SKM-1 treated with dmso at 0.1 percent for 144 hours (cell line): ENCODE measurements at regions not wholly inside any gene's neighbourhood (a gene's known extent, or its start where the extent isn't known, plus 50 kb on each side); places are given as distances from the start of the nearest gene placed in this dataset.

Experiments used
- DNase-seq: peaks from one replicate; lab custom pipeline; 2025; ENCODE audit not compliant: unreplicated experiment; lab: John Stamatoyannopoulos, UW

- DNase-seq, result no peak
These were observed 287.6 kb upstream of the PWP1 start for GRCh38 chr12:107397890-107398500.

- no peak for DNase-seq
These were observed 286.6 kb upstream of the PWP1 start for GRCh38 chr12:107399046-107399445.

- peak; percentile 2 for DNase-seq
These were observed 284.7 kb upstream of the PWP1 start for GRCh38 chr12:107400686-107401447.

- peak; percentile 2 for DNase-seq
These were observed 283.3 kb upstream of the PWP1 start for GRCh38 chr12:107402041-107403022.

GRCh38 chr12:107404981-107405380 is 280.6 kb upstream of the PWP1 start:
- no peak for DNase-seq

GRCh38 chr12:107405436-107405835 is 280.2 kb upstream of the PWP1 start:
- DNase-seq, result no peak

- no peak for DNase-seq
These were observed 278.7 kb upstream of the PWP1 start for GRCh38 chr12:107406932-107407331.

GRCh38 chr12:107411792-107412535 is 273.6 kb upstream of the PWP1 start:
- no peak for DNase-seq

GRCh38 chr12:107415071-107415470 is 270.5 kb upstream of the PWP1 start:
- DNase-seq, result no peak

GRCh38 chr12:107415834-107416233 is 269.8 kb upstream of the PWP1 start:
- no peak for DNase-seq

- DNase-seq, result no peak
These were observed 268.6 kb upstream of the PWP1 start for GRCh38 chr12:107417004-107417403.

GRCh38 chr12:107418981-107419380 is 266.6 kb upstream of the PWP1 start:
- no peak for DNase-seq

- no peak for DNase-seq
These were observed 262.1 kb upstream of the PWP1 start for GRCh38 chr12:107423531-107423930.

- no peak for DNase-seq
These were observed 256.4 kb upstream of the PWP1 start for GRCh38 chr12:107429006-107429705.

- DNase-seq, result no peak
These were observed 253.7 kb upstream of the PWP1 start for GRCh38 chr12:107431942-107432341.

GRCh38 chr12:107435072-107435471 is 250.5 kb upstream of the PWP1 start:
- DNase-seq, result no peak

- no peak for DNase-seq
These were observed 250.1 kb upstream of the PWP1 start for GRCh38 chr12:107435520-107435919.

- no peak for DNase-seq
These were observed 249.2 kb upstream of the PWP1 start for GRCh38 chr12:107436376-107436775.

- no peak for DNase-seq
These were observed 248.8 kb upstream of the PWP1 start for GRCh38 chr12:107436836-107437235.

GRCh38 chr12:107437954-107438353 is 247.6 kb upstream of the PWP1 start:
- DNase-seq, result no peak
